Nephron progenitor cell (in vitro differentiated cells): ENCODE measurements at regions not wholly inside any gene's neighbourhood (a gene's known extent, or its start where the extent isn't known, plus 50 kb on each side); places are given as distances from the start of the nearest gene placed in this dataset.
"Not testable (repeated sequence)": the region's sequence is repeated elsewhere in the genome, so short reads cannot be mapped to it uniquely, and the experiment has no call there.

Experiments
- DNase-seq: peaks from one replicate; pipeline ENCODE4 v3.0.0; 2021
- H3K27ac Mint-ChIP-seq: 2 replicates; pipeline ENCODE4 v1.8.0; 2021; ENCODE audit warnings: mild to moderate bottlenecking, moderate library complexity, mixed read lengths
- H3K27me3 Mint-ChIP-seq: 2 replicates; pipeline ENCODE4 v1.8.0; 2021; ENCODE audit warnings: mild to moderate bottlenecking, low read depth, mixed read lengths; ENCODE audit not compliant: poor library complexity
- H3K36me3 Mint-ChIP-seq: 2 replicates; pipeline ENCODE4 v1.8.0; 2021; ENCODE audit warnings: low read depth, mixed read lengths
- H3K4me1 Mint-ChIP-seq: 2 replicates; pipeline ENCODE4 v1.8.0; 2021; ENCODE audit warnings: mixed read lengths
- H3K4me3 Mint-ChIP-seq: 2 replicates; pipeline ENCODE4 v1.8.0; 2021; ENCODE audit warnings: mild to moderate bottlenecking, moderate library complexity, mixed read lengths
- H3K9me3 Mint-ChIP-seq: 2 replicates; pipeline ENCODE4 v1.8.0; 2021; ENCODE audit warnings: mild to moderate bottlenecking, moderate library complexity, mixed read lengths
- CTCF ChIP-seq: fragments of 200-600 bp; sonication (generic); IDR thresholded peaks from 2 replicates; pipeline ENCODE4 v1.5.0; 2021; ENCODE audit warnings: antibody characterized with exemption

DNA sequence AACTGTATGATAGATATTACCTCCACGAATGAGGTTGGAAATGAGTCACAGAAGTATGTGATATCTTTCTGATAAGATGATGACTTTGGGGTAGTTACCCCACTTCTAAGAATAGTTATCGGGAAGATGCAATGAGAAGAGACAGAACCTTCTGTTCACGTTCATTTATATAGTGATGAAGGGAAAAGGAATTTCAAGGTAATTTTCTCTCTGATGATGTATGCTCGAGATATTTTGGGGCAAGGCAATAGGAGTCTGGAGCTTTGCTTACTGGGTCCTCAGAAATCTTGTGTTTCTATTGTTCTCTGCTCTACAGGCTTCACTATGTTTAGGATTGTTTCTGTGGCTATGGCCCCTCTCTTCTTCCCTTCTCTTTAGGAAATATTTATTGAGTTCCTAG is 1389.6 kb downstream of the CDH8 start:
- no peak for DNase-seq
- Mint-ChIP-seq H3K9me3 (no peaks in the 10 kb centered on the region), H3K27ac (no peak overlapping the region), H3K36me3 (no peaks in the 10 kb centered on the region), H3K27me3 (peaks cover 7% of the 10 kb centered on the region), H3K4me3 (no peak overlapping the region), H3K4me1 (no peaks in the 10 kb centered on the region)
- TF ChIP-seq CTCF: no peak

GRCh38 chr16:60645541-60645940 is 1390.7 kb downstream of the CDH8 start:
- H3K4me3 Mint-ChIP-seq: no peak overlapping the region
- H3K36me3 Mint-ChIP-seq: no peaks in the 10 kb centered on the region
- no peak for TF ChIP-seq CTCF
- H3K9me3 Mint-ChIP-seq: no peaks in the 10 kb centered on the region
- H3K27ac Mint-ChIP-seq: no peak overlapping the region
- DNase-seq: no peak
- H3K27me3 Mint-ChIP-seq: peaks cover 7% of the 10 kb centered on the region
- no peaks in the 10 kb centered on the region for H3K4me1 Mint-ChIP-seq

DNA sequence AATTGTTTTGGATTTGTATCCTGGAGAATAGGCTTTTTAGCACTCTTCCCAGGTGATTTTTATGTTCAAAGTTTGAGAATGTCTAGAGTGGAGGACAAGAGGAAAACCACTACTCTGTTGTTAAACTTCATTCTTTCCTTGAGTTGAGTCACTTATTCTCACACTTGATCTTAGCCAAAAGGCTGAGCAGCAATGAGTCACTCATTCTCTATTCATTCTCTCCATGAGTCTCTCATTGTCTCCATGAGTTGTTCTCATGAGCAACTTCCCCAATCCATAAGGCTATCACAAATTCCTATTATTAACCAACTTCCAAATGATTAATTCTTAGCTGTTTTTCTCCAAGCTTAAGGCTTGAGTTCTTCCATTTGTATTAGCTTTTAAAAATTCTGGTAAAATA is 1393.3 kb downstream of the CDH8 start:
- no peak for DNase-seq
- no peaks in the 10 kb centered on the region for H3K36me3 Mint-ChIP-seq
- TF ChIP-seq CTCF: no peak
- H3K9me3 Mint-ChIP-seq: no peaks in the 10 kb centered on the region
- no peak overlapping the region for H3K27ac Mint-ChIP-seq
- no peaks in the 10 kb centered on the region for H3K4me1 Mint-ChIP-seq
- H3K4me3 Mint-ChIP-seq: no peak overlapping the region
- H3K27me3 Mint-ChIP-seq: peaks cover 7% of the 10 kb centered on the region

- TF ChIP-seq CTCF: no peak
- Mint-ChIP-seq H3K9me3 (no peaks in the 10 kb centered on the region), H3K4me1 (no peaks in the 10 kb centered on the region), H3K36me3 (no peaks in the 10 kb centered on the region), H3K27ac (no peak overlapping the region), H3K4me3 (no peak overlapping the region), H3K27me3 (peaks cover 8% of the 10 kb centered on the region)
- no peak for DNase-seq
Observed at GRCh38 chr16:60641067-60641665, 1395.1 kb downstream of the CDH8 start.

DNA sequence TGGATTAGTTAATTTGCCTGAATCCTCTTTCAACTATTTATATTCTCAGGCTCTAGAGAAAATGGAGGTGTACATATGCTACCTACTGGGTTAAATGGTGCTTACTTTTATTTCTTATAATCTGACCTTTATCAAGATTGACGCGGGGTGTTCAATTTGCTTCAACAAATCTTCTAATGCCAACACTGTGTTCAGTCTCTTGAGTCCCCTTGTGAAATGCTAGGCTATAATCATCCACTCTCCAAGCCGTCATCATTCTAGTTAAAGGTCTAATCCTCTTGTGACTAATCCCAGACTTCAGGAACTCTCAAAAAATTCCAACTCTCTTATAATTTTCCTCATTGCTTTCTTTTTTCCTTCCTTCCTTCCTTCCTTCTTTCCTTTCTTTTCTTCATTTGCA is 1396.2 kb downstream of the CDH8 start:
- Mint-ChIP-seq H3K9me3 (no peaks in the 10 kb centered on the region), H3K4me3 (no peak overlapping the region), H3K27ac (no peak overlapping the region), H3K4me1 (no peaks in the 10 kb centered on the region), H3K27me3 (peaks cover 7% of the 10 kb centered on the region), H3K36me3 (no peaks in the 10 kb centered on the region)
- no peak for DNase-seq
- TF ChIP-seq CTCF: no peak

DNA sequence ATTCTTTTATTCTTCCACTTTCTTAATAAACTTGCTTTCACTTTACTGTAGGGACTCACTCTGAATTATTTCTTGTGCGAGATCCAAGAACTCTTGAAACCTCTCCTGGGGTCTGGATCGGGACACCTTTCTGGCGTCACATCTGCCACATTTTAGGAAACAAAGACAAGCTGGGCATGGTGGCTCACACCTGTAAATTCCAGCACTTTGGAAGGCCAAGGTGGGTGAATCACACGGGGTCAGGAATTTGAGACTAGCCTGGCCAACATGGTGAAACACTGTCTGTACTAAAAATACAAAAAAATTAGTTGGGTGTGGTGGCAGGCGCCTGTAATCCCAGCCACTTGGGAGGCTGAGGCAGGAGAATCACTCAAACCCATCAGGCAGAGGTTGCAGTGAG is 1399.6 kb downstream of the CDH8 start:
- H3K9me3 Mint-ChIP-seq: peaks cover 12% of the 10 kb centered on the region
- not testable (repeated sequence) for H3K4me3 Mint-ChIP-seq, H3K27ac Mint-ChIP-seq, H3K4me1 Mint-ChIP-seq, H3K27me3 Mint-ChIP-seq, DNase-seq, H3K36me3 Mint-ChIP-seq
